ENCODE measurements at regions not wholly inside any gene's neighbourhood (a gene's known extent, or its start where the extent isn't known, plus 50 kb on each side); places are given as distances from the start of the nearest gene placed in this dataset.

DNA sequence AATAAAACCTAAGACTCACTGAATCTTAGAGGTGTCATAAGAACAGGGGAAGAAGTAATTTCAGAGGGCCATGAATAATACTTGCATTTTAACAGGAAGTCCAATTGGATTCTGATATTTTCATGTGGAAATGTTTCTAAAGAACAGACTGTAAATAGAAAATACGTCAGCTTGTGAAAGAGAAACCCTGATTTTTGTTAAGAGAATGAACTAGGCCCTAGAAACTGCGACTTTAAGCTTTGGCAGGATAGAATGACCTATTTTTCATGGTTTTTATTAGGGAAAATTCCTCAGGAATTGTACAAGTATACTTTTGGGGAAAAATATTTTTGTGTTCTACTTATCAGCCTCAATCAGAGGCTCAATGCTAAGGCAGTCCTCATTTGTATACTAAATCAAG lies 215.5 kb upstream of the ACTBL2 start:
- no peak for DNase-seq (ENCODE audit: extremely low read depth, low read depth)

DNA sequence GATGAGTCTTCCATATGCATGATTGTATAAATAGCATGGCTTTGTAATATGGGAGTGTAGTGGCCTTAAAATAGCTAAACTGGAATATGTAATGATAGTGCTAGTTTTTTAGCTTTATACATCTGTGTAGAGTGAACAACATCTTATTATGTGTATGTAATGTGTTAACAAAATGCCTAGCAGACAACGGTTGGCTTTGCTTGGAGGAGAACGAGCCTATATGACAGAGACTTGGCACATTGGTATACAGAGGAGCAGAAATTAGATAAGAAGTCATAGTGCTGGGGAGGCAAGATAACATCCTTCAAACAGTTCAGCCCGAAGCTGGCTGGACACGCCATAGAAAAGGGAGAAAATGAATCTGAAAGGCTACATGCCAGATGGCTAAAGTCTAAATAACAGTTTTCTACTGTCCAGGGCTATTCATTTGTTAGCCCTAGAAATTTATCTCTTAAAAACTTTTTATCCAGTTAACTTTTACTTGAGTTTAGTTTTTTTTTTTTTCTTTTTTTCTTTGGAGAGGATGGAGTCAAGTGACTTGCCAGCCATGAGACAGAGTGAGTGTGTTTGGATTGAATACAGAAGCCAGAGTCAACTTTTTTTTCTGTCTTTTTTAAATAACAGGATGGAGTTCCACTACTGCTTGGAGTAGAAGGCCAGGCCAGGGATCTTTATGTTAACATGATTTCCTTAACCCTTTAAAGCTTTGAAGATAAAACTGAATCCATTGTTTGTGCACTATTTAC lies 214.4 kb upstream of the ACTBL2 start:
- DNase-seq (ENCODE audit: extremely low read depth, low read depth) = no peak

DNA sequence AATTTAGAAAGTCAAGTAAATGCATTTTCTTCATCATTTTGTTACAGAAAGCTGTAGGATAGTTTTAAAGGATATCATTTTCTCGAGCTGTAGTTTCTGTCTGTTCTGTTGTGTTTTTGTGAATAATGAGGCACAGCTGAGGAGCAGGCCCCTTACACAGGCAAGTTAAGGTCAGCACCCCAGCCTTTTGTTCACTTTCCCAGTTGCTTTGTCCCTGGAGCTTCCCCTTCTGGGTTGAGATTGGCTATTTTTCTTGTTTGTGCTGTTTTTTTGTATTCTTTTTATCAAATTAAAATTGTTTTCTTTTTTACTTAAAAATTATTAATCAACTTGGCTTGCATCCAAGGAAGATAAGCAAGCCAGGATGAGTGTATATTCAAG lies 213.8 kb upstream of the ACTBL2 start:
- no peak for DNase-seq (ENCODE audit: extremely low read depth, low read depth)

DNA sequence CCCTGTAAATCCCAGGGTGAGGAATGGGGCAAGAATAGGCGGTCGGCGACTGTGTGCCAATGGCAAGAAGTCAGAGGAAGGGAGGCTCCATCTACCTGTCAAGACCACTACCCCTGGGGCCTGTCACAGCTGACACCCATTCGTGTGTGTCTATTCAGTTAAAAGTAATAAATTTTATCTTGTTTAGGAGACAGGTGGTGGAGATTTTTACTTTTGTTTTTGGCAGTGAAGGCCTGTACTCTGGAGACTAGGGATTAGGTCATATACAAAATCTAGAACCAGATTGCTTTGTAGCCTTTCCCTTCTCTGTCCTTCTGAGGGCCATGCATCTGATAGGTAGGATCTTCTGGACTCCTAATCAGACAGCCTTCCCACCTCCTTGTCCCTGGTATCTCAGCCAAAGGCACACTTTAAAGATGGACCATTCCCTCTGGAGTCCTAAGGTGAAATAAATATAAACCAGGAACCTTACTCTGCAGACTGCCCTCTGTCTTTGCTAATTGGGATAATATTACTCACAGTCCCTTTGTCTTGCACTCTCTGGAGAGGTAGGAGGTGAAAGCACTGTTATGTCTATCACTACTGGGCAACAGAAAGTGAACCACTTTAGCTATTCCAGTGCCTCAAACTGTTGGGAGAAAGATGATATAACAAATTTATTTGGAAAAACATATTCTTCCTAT lies 213.2 kb upstream of the ACTBL2 start:
- DNase-seq (ENCODE audit: extremely low read depth, low read depth) = no peak

DNA sequence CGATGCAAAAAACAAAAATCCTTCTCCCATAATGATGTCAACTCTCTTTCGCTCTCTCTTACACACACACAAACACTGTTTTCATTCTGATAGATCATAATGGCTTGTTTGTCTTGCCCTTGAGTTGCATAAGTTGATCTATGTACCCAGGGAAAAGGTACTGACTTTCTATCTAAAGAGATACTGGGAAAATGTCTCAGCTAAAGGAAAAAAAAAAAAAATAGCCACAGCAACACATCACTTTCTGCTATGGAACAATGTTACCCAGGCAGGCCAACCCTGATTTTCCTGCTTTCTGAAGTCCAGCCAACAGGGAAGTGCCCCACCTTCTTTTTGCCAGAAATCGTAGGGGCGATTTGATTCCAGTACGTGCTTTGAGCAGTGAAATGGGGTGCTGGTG lies 212.6 kb upstream of the ACTBL2 start:
- DNase-seq (ENCODE audit: extremely low read depth, low read depth) = no peak

DNA sequence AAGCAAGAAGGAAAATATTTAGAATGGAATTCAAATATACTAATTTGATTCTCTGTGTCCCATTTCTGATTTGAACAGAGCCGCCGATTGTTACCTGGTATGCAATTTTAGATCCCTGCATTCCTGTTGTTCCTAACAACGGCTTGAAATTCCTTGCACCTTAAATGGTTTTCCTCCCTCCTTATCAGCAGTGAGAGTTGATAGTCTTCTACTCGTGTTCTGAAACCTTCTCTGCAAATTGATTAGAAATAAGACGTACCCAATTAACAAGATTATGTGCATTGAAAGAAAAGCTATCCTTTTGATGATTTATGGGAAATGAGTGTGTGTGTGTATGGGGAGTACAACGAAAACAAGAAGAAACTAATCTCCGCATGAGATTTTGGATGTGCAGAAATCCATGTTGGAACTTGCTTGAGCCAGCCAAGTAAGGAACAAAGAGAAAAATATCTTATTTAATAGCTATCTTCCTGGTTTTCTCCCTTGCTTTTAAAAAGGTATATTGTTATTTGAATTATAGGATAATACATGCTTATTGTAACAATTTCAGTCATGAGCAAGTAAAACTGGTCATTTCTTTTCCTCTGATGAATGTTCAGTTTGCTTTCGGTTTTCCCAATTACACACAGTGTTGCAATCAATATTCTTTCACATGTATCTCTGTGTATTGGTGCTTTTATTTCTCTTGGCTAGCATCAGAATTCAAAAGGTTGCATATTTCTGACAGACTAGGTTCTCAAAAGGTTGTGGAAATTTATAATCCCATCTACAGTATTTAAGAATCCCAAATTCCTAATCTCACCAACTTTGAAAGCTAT lies 211.1 kb upstream of the ACTBL2 start:
- DNase-seq (ENCODE audit: extremely low read depth, low read depth) = peak; percentile 15

DNA sequence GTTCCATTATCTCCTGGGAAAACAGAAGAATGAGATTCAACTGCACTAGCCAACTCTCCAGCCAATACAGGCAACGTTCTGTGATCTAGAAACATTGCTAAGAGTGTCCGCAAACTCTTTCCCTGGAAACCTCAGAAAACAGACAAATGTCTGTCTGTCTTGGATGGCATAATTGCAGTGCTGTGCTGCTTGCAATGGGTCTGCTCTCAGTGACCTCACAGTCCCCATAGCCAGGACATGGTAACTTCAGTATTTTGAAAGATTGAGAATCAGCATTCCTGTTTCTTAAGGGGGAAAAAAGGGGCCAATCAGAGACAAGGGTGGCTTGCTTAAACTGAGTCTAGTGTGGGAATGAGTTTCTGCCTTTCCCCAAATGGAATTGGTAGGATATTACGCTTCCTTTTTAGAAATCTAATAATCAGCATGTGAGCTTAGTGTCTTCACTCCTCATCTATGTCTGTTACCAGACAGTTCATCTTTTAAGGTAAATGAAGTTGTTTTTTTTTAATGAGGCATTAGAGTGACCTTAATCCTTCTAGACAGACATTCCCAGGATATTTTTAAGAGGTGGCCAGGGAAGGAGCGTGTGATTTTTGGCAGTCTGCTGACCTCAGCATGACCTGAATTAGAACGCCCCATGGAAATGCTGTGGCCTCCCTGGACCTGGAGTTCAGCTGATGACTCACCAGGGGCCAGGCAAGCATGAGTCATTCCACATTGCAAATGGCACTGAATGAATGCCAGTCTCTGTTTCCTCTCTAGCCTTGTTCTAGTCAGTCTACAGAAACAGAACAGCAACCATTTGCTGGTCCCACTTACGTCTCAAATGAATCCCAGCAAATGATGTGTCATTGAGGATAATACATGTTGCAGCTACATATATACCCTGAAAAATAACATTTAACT lies 210.2 kb upstream of the ACTBL2 start:
- DNase-seq (ENCODE audit: extremely low read depth, low read depth) = peak; percentile 87

DNA sequence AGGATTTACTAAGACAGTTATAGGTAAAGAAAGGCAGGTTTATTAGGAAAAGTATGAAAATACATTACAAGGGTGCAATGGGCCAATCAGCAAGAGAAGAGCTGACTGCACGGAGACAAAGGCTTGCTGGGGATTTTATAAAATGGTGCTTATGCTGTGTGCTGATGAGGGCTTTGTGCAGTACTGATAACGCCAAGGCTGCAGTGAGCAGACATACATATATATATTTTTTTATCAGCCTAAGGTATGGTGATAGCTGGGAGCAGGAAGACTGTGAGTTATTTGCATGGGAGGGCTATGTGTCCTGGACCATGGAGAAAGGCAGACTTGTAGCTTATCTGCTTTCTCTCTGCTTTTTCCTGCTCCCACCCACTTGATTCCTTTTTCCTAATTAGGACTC lies 208.1 kb upstream of the ACTBL2 start:
- no peak for DNase-seq (ENCODE audit: extremely low read depth, low read depth)

DNA sequence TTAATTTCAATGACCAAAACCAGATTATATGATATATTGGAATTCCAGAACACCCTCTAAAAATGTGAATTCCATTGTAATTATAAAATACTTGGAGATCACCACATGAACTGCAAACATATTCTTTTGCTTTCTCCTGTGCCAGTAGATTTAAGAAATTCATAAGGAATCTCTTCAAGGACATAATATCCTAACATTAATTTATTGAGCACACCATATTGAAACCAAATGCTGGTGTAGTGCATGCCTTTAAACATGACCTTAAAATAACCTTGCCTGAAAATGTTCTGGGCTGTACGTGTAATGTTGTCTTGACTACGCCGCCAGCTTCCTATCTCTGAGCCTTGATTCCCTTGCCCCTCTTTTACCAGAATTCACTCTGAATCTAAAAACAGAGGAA lies 205.0 kb upstream of the ACTBL2 start:
- no peak for DNase-seq (ENCODE audit: extremely low read depth, low read depth)

DNA sequence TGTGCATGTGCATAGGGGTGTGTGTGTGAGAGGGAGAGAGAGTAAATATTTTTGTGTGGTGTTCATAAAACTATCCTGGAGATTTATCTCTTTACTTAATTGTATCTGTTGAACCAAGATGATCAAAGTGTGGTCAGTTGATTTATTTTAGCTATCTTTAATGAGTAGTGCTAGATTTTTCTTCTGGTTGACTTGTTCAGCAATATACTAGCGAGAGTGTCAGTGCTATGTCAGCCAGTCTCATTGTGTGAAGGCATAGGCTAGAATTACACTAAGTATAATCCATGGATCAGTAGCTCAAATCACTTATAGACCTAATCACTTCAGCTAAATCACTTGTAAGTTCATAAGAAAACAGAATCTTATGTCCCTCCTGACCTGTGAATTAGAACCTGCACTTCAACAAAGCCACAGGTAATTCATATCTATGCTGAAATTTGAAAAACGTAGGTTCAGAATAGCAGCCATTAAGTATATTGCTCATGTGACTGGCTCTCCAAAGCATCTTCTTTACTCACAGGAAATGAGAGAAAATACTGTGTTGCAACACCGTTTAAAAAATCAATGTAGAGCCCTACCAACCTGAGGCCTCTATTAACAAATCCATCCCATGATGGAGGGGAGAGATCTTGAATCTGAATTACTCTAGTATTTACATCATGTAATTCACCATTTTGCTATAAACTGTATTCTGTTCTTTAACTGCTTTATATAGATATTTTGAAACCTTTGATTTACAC lies 203.1 kb upstream of the ACTBL2 start:
- no peak for DNase-seq (ENCODE audit: extremely low read depth, low read depth)

DNA sequence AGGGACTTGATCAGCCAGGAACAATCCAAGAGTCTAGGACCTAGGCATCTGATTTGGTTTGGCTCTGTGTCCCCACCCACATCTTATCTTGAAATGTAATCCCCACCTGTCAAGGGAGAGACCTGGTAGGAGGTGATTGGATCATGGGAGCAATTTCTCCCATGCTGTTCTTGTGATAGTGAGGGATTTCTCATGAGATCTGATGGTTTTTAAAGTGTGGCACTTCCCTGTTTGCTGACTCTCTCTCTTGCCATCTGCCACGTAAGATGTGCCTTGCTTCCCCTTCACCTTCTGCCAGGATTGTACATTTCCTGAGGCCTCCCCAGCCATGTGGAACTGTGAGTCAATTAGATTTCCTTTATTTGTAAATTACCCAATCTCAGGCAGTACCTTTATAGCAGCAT lies 201.7 kb upstream of the ACTBL2 start:
- no peak for DNase-seq (ENCODE audit: extremely low read depth, low read depth)

DNA sequence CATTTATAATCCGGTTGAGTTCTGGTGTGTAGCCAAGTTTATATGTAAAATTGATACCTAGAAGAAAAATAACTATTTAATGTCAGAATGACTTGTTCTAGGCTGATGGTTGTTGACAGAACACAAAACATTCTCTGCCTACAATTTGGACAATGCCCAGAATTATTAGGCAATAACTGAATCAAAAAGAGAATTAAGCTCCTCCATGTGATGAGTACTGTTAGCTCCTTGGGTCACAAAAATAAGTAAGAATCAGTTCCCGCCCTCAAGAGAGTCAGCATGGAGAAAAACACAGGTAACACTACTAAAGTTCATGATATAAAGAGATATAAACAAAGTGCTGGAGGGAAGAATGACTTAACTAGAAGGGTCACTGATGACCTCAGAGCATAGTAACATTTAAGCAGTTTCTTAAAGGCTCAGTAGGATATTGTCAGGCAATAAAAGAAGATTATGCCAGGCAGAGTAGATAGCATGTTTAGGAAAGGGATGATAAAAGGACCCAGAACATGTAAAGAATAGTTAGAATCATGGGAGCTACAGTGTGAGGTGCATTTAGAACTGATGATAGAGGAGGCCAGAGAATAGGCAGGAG lies 200.5 kb upstream of the ACTBL2 start:
- DNase-seq (ENCODE audit: extremely low read depth, low read depth) = no peak

DNA sequence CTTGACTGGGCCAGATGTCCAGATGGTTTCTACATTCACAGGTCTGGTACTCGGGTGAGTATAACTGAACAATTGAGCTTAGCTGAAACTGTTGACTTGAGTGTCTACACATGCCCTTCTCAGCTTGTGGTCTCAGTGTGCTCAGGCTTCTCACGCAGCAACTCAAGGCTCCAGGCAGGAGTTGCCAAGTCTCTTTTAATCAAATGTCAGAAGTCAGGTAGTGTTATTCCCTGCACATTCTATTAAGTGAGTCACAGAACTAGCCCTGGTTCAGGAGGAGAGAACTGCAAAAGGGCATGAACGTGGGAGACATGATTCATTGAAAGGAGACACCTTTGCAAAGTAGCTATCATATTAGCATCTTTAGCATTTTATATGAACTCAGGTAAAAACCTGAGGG lies 199.3 kb upstream of the ACTBL2 start:
- no peak for DNase-seq (ENCODE audit: extremely low read depth, low read depth)

DNA sequence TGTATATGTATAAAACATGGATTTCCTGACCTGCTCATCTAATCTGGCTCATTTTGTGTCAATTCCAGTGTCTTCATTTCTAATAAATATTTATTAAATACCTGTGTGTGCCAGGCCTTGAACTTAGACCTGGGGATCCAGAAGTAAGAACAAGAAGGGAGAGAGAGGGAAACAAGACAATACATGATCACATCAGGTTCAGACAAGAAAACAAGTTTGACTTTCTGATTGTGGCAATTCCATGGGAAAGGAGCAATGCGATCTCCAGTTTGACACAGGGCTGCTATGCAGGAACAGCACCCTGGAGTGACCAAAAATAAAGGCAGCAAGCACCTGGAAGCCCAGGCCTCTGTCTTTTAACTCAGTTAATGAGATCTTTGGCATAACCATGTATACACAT lies 198.1 kb upstream of the ACTBL2 start:
- no peak for DNase-seq (ENCODE audit: extremely low read depth, low read depth)

DNA sequence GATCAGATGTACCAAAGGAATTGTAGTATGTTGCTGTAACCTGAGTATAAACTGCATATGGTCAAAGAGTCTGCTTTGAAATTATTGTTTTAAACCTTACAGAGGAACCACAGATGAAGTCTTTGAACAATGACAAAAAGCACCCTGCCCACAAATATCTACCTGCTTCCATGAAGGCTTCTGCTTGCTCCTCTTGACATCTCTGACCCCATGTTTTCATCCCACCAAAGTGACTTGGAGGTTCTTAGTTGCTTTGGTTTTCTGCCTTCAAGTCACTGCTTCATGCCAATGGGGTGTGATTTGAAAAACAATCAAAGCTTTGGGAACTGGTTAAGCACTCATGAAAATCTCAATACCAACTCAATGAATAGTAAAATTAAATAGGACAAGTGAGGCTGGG lies 194.6 kb upstream of the ACTBL2 start:
- no peak for DNase-seq (ENCODE audit: extremely low read depth, low read depth)

DNA sequence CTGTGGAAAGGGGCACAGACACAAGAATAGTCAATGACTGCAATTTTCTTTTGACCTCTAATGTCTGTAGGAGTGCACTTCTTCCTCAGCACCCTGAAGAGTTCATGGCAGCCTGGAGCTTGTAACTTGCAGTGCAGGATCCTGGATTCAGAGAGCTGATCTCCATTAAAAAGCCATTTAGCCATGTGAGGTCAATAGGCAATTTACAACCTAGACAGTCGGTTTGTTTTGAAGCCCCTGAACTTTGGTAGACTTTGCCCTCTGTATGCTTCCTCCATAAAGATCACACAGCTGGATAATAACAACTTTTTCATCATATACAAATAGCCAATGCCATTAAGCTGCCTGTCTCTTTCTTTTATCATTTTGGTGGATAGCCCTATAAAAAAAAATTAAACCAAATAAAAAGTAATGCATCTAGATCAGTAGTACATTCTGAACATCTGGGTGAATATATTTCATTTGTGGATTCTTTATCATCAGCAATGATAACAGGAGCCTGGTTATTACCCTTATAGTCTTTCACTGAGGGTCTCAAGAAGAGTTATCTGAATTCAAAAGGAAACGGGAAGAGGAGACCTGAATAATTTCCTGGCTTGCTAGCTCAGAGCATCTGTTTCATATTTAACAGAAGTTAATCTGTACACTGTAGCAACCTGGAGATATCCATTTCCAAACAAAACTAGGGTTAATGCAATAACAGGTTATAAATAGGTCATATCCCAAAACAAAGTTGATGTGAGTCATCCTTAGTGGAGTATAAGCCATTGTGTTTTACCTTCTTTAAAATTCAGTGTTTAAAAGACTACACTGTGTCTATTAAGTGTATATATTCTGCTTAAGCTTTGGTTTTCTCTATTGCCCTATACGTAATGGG lies 193.8 kb upstream of the ACTBL2 start:
- DNase-seq (ENCODE audit: extremely low read depth, low read depth) = no peak

DNA sequence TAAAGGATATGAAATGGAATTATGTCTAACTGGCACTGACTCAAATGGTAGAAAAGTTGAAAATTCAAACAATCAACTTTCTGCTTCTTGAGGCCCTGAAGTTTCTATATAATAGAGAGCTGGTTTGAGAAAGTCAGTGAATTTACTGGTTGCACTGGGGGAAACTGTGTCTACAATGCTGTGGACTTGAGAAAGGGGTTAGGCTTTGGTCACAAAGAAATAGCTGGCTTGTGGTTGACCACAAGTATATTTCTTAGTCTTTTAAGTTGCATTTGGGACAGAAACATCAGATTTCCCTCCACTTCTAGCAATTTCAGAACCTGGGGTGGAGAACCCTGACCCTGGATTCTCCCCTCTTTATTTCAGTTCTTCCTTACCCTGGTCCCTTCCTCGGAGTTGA lies 192.6 kb upstream of the ACTBL2 start:
- no peak for DNase-seq (ENCODE audit: extremely low read depth, low read depth)

DNA sequence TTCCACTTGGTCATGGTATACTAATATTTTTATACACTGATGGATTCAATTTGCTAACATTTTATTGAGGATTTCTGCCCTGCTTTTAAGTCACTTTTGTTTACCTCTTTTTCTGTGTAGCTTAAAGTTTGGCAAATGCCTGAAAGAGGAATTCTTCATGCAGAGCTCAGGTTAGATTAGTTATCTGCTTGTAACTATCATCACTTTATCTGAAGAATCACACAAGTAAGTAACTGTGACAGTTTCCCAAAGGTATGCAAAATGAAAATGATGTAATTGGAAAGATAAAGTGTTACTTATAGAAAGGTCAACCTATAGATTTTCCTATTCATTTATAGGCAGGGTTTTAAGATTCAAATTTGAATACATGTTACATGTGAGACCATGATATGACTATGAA lies 188.8 kb upstream of the ACTBL2 start:
- no peak for DNase-seq (ENCODE audit: extremely low read depth, low read depth)

DNA sequence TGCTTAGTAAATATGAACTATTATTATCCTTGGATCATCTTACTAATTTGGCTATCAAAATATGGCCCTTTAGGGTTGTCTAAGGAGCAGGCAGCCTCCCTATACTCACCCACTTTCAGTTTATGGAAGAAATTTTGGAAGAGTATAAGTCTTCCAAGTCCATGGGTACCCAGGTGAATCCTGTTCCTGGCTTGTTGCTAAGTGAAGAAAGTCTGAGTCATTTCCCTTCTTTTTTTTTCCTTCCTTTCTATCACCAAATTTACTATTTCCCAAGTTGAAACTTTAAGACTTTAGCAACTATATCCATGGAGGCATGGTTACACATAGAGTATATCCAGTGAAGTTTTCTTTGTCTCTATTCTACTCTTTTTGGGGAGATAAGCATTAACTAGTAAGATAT lies 184.0 kb upstream of the ACTBL2 start:
- no peak for DNase-seq (ENCODE audit: extremely low read depth, low read depth)
